ENCODE measurements at regions not wholly inside any gene's neighbourhood (a gene's known extent, or its start where the extent isn't known, plus 50 kb on each side); places are given as distances from the start of the nearest gene placed in this dataset.
"Not testable (repeated sequence)": the region's sequence is repeated elsewhere in the genome, so short reads cannot be mapped to it uniquely, and the experiment has no call there.

GRCh38 chr19:20271215-20271926, 104.4 kb downstream of the ZNF486 start:
- no peak for DNase-seq (ENCODE audit: low spot score)
- TF ChIP-seq CTCF (IDR thresholded peaks at IDR 0.05; ENCODE audit: extremely low read depth, missing control alignments), result no peak

GRCh38 chr19:20269461-20269860, 102.4 kb downstream of the ZNF486 start:
- no peak for DNase-seq (ENCODE audit: low spot score)
- no peak for TF ChIP-seq CTCF (IDR thresholded peaks at IDR 0.05; ENCODE audit: extremely low read depth, missing control alignments)

GRCh38 chr19:20261513-20261912, 94.5 kb downstream of the ZNF486 start:
- not testable (repeated sequence) for DNase-seq (ENCODE audit: low spot score)

- not testable (repeated sequence) for DNase-seq (ENCODE audit: low spot score)
Measured at GRCh38 chr19:20260738-20261137, 93.7 kb downstream of the ZNF486 start.

GRCh38 chr19:20259615-20260014, 92.6 kb downstream of the ZNF486 start:
- DNase-seq (ENCODE audit: low spot score), result no peak
- TF ChIP-seq CTCF (IDR thresholded peaks at IDR 0.05; ENCODE audit: extremely low read depth, missing control alignments), result no peak

- no peak for TF ChIP-seq CTCF (IDR thresholded peaks at IDR 0.05; ENCODE audit: extremely low read depth, missing control alignments)
- no peak for DNase-seq (ENCODE audit: low spot score)
Measured at GRCh38 chr19:20256606-20257005, 89.6 kb downstream of the ZNF486 start.

GRCh38 chr19:20254121-20254520, 87.1 kb downstream of the ZNF486 start:
- no peak for TF ChIP-seq CTCF (IDR thresholded peaks at IDR 0.05; ENCODE audit: extremely low read depth, missing control alignments)
- DNase-seq (ENCODE audit: low spot score), result no peak

- TF ChIP-seq CTCF (IDR thresholded peaks at IDR 0.05; ENCODE audit: extremely low read depth, missing control alignments), result no peak
- no peak for DNase-seq (ENCODE audit: low spot score)
Measured at GRCh38 chr19:20252613-20253012, 85.6 kb downstream of the ZNF486 start.
